Choroid plexus epithelial cell (primary cell): ENCODE measurements at regions not wholly inside any gene's neighbourhood (a gene's known extent, or its start where the extent isn't known, plus 50 kb on each side); places are given as distances from the start of the nearest gene placed in this dataset.

Source experiments
- DNase-seq: peaks from one replicate; pipeline ENCODE4 v3.0.0-alpha.2; 2010; ENCODE audit warnings: low read depth
- H3K4me3 ChIP-seq: 2 replicates; pipeline ENCODE4 v1.5.1; 2011; ENCODE audit warnings: low read depth, mild to moderate bottlenecking, control low read depth, low read length, moderate library complexity
- CTCF ChIP-seq: conservative IDR thresholded peaks from 2 replicates; pipeline ENCODE4 v1.5.1; 2011; ENCODE audit warnings: low read depth, mild to moderate bottlenecking, control low read depth, inconsistent platforms, low read length, moderate library complexity

- DNase-seq = no peak
- no peak for TF ChIP-seq CTCF
- H3K4me3 ChIP-seq = no peak overlapping the region
Measured at GRCh38 chr15:70453238-70453637, 310.1 kb downstream of the UACA start.

GRCh38 chr15:70451821-70452653 is 311.3 kb downstream of the UACA start:
- DNase-seq = no peak
- TF ChIP-seq CTCF = no peak
- no peak overlapping the region for H3K4me3 ChIP-seq

GRCh38 chr15:70450142-70450443 is 313.3 kb downstream of the UACA start:
- no peak for DNase-seq
- H3K4me3 ChIP-seq = no peak overlapping the region
- no peak for TF ChIP-seq CTCF

GRCh38 chr15:70449311-70450141 is 313.8 kb downstream of the UACA start:
- no peak for TF ChIP-seq CTCF
- H3K4me3 ChIP-seq = no peak overlapping the region
- no peak for DNase-seq

- no peak for TF ChIP-seq CTCF
- no peak overlapping the region for H3K4me3 ChIP-seq
- DNase-seq = no peak
Measured at GRCh38 chr15:70447928-70448698, 315.2 kb downstream of the UACA start.

- no peak for TF ChIP-seq CTCF
- H3K4me3 ChIP-seq = no peak overlapping the region
- DNase-seq = no peak
Measured at GRCh38 chr15:70447521-70447920, 315.8 kb downstream of the UACA start.
